ENCODE measurements at regions not wholly inside any gene's neighbourhood (a gene's known extent, or its start where the extent isn't known, plus 50 kb on each side); places are given as distances from the start of the nearest gene placed in this dataset.

DNA sequence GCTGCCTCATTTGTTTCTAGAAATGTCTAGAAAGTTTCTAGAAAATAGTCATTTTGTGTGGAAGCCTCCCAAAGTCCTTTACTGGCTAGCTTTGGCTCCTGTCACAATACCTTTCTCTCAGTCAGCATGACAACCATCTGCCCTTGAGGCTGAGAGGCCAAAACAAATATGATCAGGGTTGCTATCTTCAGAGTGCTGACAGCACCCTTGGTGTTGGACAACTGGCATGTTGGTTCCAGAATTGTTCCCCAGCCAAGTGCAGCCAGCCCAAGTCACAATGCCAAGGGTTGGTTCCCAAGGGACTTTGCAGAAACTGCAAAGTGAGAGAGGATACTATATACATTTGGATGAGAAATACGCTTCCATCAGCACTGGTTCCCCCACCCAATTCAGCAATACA lies 140.9 kb upstream of the GAS1 start:
- Histone ChIP-seq H4K20me1 (ENCODE audit: control insufficient read depth, extremely low read depth, insufficient read depth, low read length) (no peaks in the 10 kb centered on the region), H3K9me1 (ENCODE audit: control insufficient read depth, extremely low read depth, insufficient read depth, low read length) (no peaks in the 10 kb centered on the region), H3K4me2 (ENCODE audit: control insufficient read depth, extremely low read depth, insufficient read depth, low read depth, low read length) (no peak overlapping the region), H3K9me3 (ENCODE audit: control insufficient read depth, low read depth, low read length) (peaks cover 2% of the 10 kb centered on the region), H3K27ac (ENCODE audit: control insufficient read depth, insufficient read depth, low read length) (no peak overlapping the region), H3K27me3 (ENCODE audit: control insufficient read depth, extremely low read depth, insufficient read depth, low read length) (no peaks in the 10 kb centered on the region), H3K4me1 (ENCODE audit: control insufficient read depth, extremely low read depth, insufficient read depth, low read length) (no peaks in the 10 kb centered on the region), H3K9ac (ENCODE audit: control insufficient read depth, extremely low read depth, insufficient read depth, low read length) (no peak overlapping the region), H2AFZ (ENCODE audit: control insufficient read depth, low read length) (no peak overlapping the region), H3K36me3 (ENCODE audit: control insufficient read depth in 2 of 2, extremely low read depth in 1 of 2, insufficient read depth in 2 of 2, low read length in 2 of 2) (no peaks in the 10 kb centered on the region), H3K79me2 (ENCODE audit: control insufficient read depth, insufficient read depth, low read length) (no peaks in the 10 kb centered on the region), H3K4me3 (ENCODE audit: control insufficient read depth in 2 of 3, extremely low read depth in 1 of 3, insufficient read depth in 2 of 3, low read depth in 1 of 3, low read length in 3 of 3) (no peak overlapping the region)
- dilution Hi-C loops (cut with MboI; ENCODE audit: extremely low pct_ligation_motif_present, low sequenced_read_pairs), result no loop called here
- no peak for DNase-seq (ENCODE audit: low read depth, low spot score)
- FAIRE-seq, result no peak
- TF ChIP-seq, protein P1, sequence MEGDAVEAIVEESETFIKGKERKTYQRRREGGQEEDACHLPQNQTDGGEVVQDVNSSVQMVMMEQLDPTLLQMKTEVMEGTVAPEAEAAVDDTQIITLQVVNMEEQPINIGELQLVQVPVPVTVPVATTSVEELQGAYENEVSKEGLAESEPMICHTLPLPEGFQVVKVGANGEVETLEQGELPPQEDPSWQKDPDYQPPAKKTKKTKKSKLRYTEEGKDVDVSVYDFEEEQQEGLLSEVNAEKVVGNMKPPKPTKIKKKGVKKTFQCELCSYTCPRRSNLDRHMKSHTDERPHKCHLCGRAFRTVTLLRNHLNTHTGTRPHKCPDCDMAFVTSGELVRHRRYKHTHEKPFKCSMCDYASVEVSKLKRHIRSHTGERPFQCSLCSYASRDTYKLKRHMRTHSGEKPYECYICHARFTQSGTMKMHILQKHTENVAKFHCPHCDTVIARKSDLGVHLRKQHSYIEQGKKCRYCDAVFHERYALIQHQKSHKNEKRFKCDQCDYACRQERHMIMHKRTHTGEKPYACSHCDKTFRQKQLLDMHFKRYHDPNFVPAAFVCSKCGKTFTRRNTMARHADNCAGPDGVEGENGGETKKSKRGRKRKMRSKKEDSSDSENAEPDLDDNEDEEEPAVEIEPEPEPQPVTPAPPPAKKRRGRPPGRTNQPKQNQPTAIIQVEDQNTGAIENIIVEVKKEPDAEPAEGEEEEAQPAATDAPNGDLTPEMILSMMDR (optimal IDR thresholded peaks at IDR 0.05 in 1 of 3, IDR thresholded peaks at IDR 0.05 in 1 of 3, conservative IDR thresholded peaks at IDR 0.05 in 1 of 3; ENCODE audit: extremely low read depth in 1 of 3, insufficient read depth in 2 of 3, low read length in 3 of 3), result no peak
- TF ChIP-seq EZH2 (IDR thresholded peaks at IDR 0.05; ENCODE audit: low read length), result no peak

DNA sequence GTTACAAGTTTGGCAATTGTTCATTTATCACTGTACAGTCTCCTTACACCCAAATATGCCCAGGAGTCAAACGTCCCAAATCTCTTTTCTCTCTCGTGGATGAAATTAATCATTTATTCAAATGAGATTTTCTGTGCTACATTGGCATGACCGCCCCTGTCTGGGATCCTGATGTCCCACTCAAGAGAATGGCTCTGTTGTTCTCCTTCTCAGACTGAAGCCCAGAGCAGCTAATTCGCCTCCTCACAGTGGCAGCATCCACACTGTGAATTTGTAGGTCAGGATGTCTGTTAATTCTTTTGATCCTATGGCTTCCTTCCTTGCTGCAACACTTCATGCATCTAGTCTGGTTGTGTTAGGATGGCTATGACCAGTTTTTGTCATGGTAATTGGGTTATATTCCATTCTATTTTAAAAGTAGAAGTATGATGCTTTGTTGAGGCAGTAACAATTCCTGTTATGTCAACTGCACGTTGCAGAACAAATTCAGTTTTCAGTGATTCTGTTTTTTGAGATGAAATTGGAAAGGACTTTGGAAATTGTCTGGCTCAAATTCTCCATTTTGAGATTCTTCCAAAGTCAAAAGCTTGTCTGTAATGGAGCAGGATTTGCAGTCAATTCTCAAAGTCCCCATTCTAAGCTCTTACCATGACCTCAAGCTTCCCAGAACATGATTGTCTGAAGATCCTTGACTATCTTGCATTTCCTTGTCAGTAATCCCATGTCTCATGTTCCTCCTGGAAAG lies 141.5 kb upstream of the GAS1 start:
- DNase-seq (ENCODE audit: low read depth, low spot score) (no peak), FAIRE-seq (no peak)
- no peaks in the 10 kb centered on the region for H3K9me1 ChIP-seq (ENCODE audit: control insufficient read depth, extremely low read depth, insufficient read depth, low read length)
- no peaks in the 10 kb centered on the region for H3K4me1 ChIP-seq (ENCODE audit: control insufficient read depth, extremely low read depth, insufficient read depth, low read length)
- H3K27me3 ChIP-seq (ENCODE audit: control insufficient read depth, extremely low read depth, insufficient read depth, low read length), result no peaks in the 10 kb centered on the region
- no peaks in the 10 kb centered on the region for H3K79me2 ChIP-seq (ENCODE audit: control insufficient read depth, insufficient read depth, low read length)
- H3K36me3 ChIP-seq (ENCODE audit: control insufficient read depth in 2 of 2, extremely low read depth in 1 of 2, insufficient read depth in 2 of 2, low read length in 2 of 2), result no peaks in the 10 kb centered on the region
- H3K27ac ChIP-seq (ENCODE audit: control insufficient read depth, insufficient read depth, low read length), result no peak overlapping the region
- dilution Hi-C loops (cut with MboI; ENCODE audit: extremely low pct_ligation_motif_present, low sequenced_read_pairs), result no loop called here
- no peak overlapping the region for H3K9ac ChIP-seq (ENCODE audit: control insufficient read depth, extremely low read depth, insufficient read depth, low read length)
- no peak overlapping the region for H2AFZ ChIP-seq (ENCODE audit: control insufficient read depth, low read length)
- no peak for TF ChIP-seq EZH2 (IDR thresholded peaks at IDR 0.05; ENCODE audit: low read length)
- TF ChIP-seq, protein P1 (optimal IDR thresholded peaks at IDR 0.05 in 1 of 3, IDR thresholded peaks at IDR 0.05 in 1 of 3, conservative IDR thresholded peaks at IDR 0.05 in 1 of 3; ENCODE audit: extremely low read depth in 1 of 3, insufficient read depth in 2 of 3, low read length in 3 of 3), result no peak
- H3K4me3 ChIP-seq (ENCODE audit: control insufficient read depth in 2 of 3, extremely low read depth in 1 of 3, insufficient read depth in 2 of 3, low read depth in 1 of 3, low read length in 3 of 3), result no peak overlapping the region
- peaks cover 2% of the 10 kb centered on the region for H3K9me3 ChIP-seq (ENCODE audit: control insufficient read depth, low read depth, low read length)
- no peaks in the 10 kb centered on the region for H4K20me1 ChIP-seq (ENCODE audit: control insufficient read depth, extremely low read depth, insufficient read depth, low read length)
- H3K4me2 ChIP-seq (ENCODE audit: control insufficient read depth, extremely low read depth, insufficient read depth, low read depth, low read length), result no peak overlapping the region
